ENCODE measurements at regions not wholly inside any gene's neighbourhood (a gene's known extent, or its start where the extent isn't known, plus 50 kb on each side); places are given as distances from the start of the nearest gene placed in this dataset.
"Not testable (repeated sequence)": the region's sequence is repeated elsewhere in the genome, so short reads cannot be mapped to it uniquely, and the experiment has no call there.

GRCh38 chr4:151852202-151852601, 91.4 kb upstream of the GATB start:
- Histone ChIP-seq H3K9me2 (replicated peaks; ENCODE audit: insufficient read depth, low read length) (no peaks in the 10 kb centered on the region), H3K4me3 (ENCODE audit: low read length) (no peak overlapping the region), H3K36me3 (replicated peaks; ENCODE audit: insufficient read depth, low read length) (no peaks in the 10 kb centered on the region), H4K20me1 (ENCODE audit: insufficient read depth, low read length) (no peaks in the 10 kb centered on the region), H3K4me1 (ENCODE audit: low read length) (no peaks in the 10 kb centered on the region), H3K79me2 (ENCODE audit: low read length) (no peaks in the 10 kb centered on the region), H3K27ac (ENCODE audit: low read length) (no peak overlapping the region), H3K9me3 (replicated peaks; ENCODE audit: insufficient read depth, low read length) (no peaks in the 10 kb centered on the region; the same call in 1 of the 2 replicates), H3K9ac (ENCODE audit: low read length) (no peak overlapping the region), H3K4me2 (ENCODE audit: low read depth, low read length) (no peak overlapping the region), H2AFZ (ENCODE audit: low read length) (no peak overlapping the region), H3F3A (ENCODE audit: insufficient read depth, low read length) (no peaks in the 10 kb centered on the region), H3K27me3 (replicated peaks; ENCODE audit: insufficient read depth, low read length) (no peaks in the 10 kb centered on the region)
- TF ChIP-seq EZH2 (optimal IDR thresholded peaks at IDR 0.05; ENCODE audit: low read depth, low read length) (no peak), EZH2phosphoT487 (IDR thresholded peaks at IDR 0.05; ENCODE audit: low read length) (no peak), CTCF (IDR thresholded peaks at IDR 0.05; ENCODE audit: low read length) (no peak)
- no peak for DNase-seq

GRCh38 chr4:151851354-151851753, 90.5 kb upstream of the GATB start:
- DNase-seq, result no peak
- Histone ChIP-seq H3K4me2 (ENCODE audit: low read depth, low read length) (no peak overlapping the region), H3K27me3 (replicated peaks; ENCODE audit: insufficient read depth, low read length) (no peaks in the 10 kb centered on the region), H3F3A (ENCODE audit: insufficient read depth, low read length) (no peaks in the 10 kb centered on the region), H3K36me3 (replicated peaks; ENCODE audit: insufficient read depth, low read length) (no peaks in the 10 kb centered on the region), H4K20me1 (ENCODE audit: insufficient read depth, low read length) (no peaks in the 10 kb centered on the region), H3K9me3 (replicated peaks; ENCODE audit: insufficient read depth, low read length) (no peaks in the 10 kb centered on the region; the same call in 1 of the 2 replicates), H3K9me2 (replicated peaks; ENCODE audit: insufficient read depth, low read length) (no peaks in the 10 kb centered on the region), H2AFZ (ENCODE audit: low read length) (no peak overlapping the region), H3K4me3 (ENCODE audit: low read length) (no peak overlapping the region), H3K4me1 (ENCODE audit: low read length) (no peaks in the 10 kb centered on the region), H3K27ac (ENCODE audit: low read length) (no peak overlapping the region), H3K9ac (ENCODE audit: low read length) (no peak overlapping the region), H3K79me2 (ENCODE audit: low read length) (no peaks in the 10 kb centered on the region)
- TF ChIP-seq EZH2 (optimal IDR thresholded peaks at IDR 0.05; ENCODE audit: low read depth, low read length) (no peak), EZH2phosphoT487 (IDR thresholded peaks at IDR 0.05; ENCODE audit: low read length) (no peak), CTCF (IDR thresholded peaks at IDR 0.05; ENCODE audit: low read length) (no peak)

GRCh38 chr4:151850791-151851213, 90.0 kb upstream of the GATB start:
- H3K36me3 ChIP-seq (replicated peaks; ENCODE audit: insufficient read depth, low read length), result no peaks in the 10 kb centered on the region
- H3K79me2 ChIP-seq (ENCODE audit: low read length), result no peaks in the 10 kb centered on the region
- no peak overlapping the region for H3K9ac ChIP-seq (ENCODE audit: low read length)
- TF ChIP-seq EZH2 (optimal IDR thresholded peaks at IDR 0.05; ENCODE audit: low read depth, low read length) (no peak), EZH2phosphoT487 (IDR thresholded peaks at IDR 0.05; ENCODE audit: low read length) (no peak)
- H3K9me3 ChIP-seq (replicated peaks; ENCODE audit: insufficient read depth, low read length), result no peaks in the 10 kb centered on the region; the same call in 1 of the 2 replicates
- no peaks in the 10 kb centered on the region for H3K27me3 ChIP-seq (replicated peaks; ENCODE audit: insufficient read depth, low read length)
- H3K27ac ChIP-seq (ENCODE audit: low read length), result no peak overlapping the region
- no peaks in the 10 kb centered on the region for H3F3A ChIP-seq (ENCODE audit: insufficient read depth, low read length)
- H3K4me2 ChIP-seq (ENCODE audit: low read depth, low read length), result no peak overlapping the region
- H3K4me3 ChIP-seq (ENCODE audit: low read length), result no peak overlapping the region
- H4K20me1 ChIP-seq (ENCODE audit: insufficient read depth, low read length), result no peaks in the 10 kb centered on the region
- no peak for DNase-seq
- H3K9me2 ChIP-seq (replicated peaks; ENCODE audit: insufficient read depth, low read length), result no peaks in the 10 kb centered on the region
- no peak overlapping the region for H2AFZ ChIP-seq (ENCODE audit: low read length)
- no peaks in the 10 kb centered on the region for H3K4me1 ChIP-seq (ENCODE audit: low read length)

- H3K27ac ChIP-seq (ENCODE audit: low read length); H3K9me2 ChIP-seq (replicated peaks; ENCODE audit: insufficient read depth, low read length); H3K27me3 ChIP-seq (replicated peaks; ENCODE audit: insufficient read depth, low read length); H2AFZ ChIP-seq (ENCODE audit: low read length); H3K9ac ChIP-seq (ENCODE audit: low read length); H3K4me3 ChIP-seq (ENCODE audit: low read length); H3F3A ChIP-seq (ENCODE audit: insufficient read depth, low read length); H3K4me1 ChIP-seq (ENCODE audit: low read length); H3K9me3 ChIP-seq (replicated peaks; ENCODE audit: insufficient read depth, low read length); DNase-seq; H3K79me2 ChIP-seq (ENCODE audit: low read length); H4K20me1 ChIP-seq (ENCODE audit: insufficient read depth, low read length); H3K4me2 ChIP-seq (ENCODE audit: low read depth, low read length); H3K36me3 ChIP-seq (replicated peaks; ENCODE audit: insufficient read depth, low read length): not testable (repeated sequence)
These were observed 84.7 kb upstream of the GATB start for GRCh38 chr4:151845551-151845950.
